ENCODE measurements at regions not wholly inside any gene's neighbourhood (a gene's known extent, or its start where the extent isn't known, plus 50 kb on each side); places are given as distances from the start of the nearest gene placed in this dataset.

DNA sequence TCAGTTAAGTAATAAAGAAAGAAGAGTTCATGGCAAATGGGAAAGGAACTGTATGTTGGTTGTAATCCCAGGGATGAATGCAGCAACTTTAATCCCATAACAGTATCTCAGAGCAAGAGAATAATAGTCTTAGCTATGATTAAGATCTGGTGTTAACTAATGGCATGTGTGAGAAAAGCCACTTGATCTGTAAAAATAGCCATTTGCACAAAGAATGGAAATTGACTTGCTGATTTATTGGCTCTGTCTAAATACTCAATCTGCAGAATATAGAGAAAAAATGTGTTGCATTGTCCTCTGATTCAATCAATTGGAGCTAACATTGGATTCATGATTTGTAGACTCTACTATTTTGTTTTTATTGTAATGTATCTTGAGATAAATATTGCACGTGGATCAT lies 987.0 kb downstream of the NSUN3 start:
- H3K36me3 ChIP-seq (ENCODE audit: low read length) = no peaks in the 10 kb centered on the region
- H3F3A ChIP-seq (ENCODE audit: insufficient read depth) = no peaks in the 10 kb centered on the region
- H3K9me3 ChIP-seq (ENCODE audit: insufficient read depth, low read length) = no peaks in the 10 kb centered on the region
- TF ChIP-seq, protein P1, sequence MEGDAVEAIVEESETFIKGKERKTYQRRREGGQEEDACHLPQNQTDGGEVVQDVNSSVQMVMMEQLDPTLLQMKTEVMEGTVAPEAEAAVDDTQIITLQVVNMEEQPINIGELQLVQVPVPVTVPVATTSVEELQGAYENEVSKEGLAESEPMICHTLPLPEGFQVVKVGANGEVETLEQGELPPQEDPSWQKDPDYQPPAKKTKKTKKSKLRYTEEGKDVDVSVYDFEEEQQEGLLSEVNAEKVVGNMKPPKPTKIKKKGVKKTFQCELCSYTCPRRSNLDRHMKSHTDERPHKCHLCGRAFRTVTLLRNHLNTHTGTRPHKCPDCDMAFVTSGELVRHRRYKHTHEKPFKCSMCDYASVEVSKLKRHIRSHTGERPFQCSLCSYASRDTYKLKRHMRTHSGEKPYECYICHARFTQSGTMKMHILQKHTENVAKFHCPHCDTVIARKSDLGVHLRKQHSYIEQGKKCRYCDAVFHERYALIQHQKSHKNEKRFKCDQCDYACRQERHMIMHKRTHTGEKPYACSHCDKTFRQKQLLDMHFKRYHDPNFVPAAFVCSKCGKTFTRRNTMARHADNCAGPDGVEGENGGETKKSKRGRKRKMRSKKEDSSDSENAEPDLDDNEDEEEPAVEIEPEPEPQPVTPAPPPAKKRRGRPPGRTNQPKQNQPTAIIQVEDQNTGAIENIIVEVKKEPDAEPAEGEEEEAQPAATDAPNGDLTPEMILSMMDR (IDR thresholded peaks at IDR 0.05; ENCODE audit: insufficient read depth, low read length, poor library complexity, severe bottlenecking) = no peak
- no peak for TF ChIP-seq EZH2phosphoT487 (conservative IDR thresholded peaks at IDR 0.05; ENCODE audit: low read length)
- no peaks in the 10 kb centered on the region for H3K27me3 ChIP-seq (ENCODE audit: low read length)
- no peak overlapping the region for H2AFZ ChIP-seq (ENCODE audit: low read depth, low read length, severe bottlenecking)
- no peaks in the 10 kb centered on the region for H3K9me2 ChIP-seq (replicated peaks; ENCODE audit: insufficient read depth, low read length)
- H4K20me1 ChIP-seq (ENCODE audit: low read depth, low read length) = no peaks in the 10 kb centered on the region
- H3K79me2 ChIP-seq (ENCODE audit: insufficient read depth, low read length) = no peaks in the 10 kb centered on the region
- H3K27ac ChIP-seq (ENCODE audit: low read depth, low read length) = no peak overlapping the region
- H3K4me3 ChIP-seq (ENCODE audit: insufficient read depth, low read length, poor library complexity, severe bottlenecking) = no peak overlapping the region
- no peak overlapping the region for H3K9ac ChIP-seq (ENCODE audit: low read length)
- H3K4me2 ChIP-seq (ENCODE audit: low read depth, low read length, poor library complexity, severe bottlenecking) = no peak overlapping the region

DNA sequence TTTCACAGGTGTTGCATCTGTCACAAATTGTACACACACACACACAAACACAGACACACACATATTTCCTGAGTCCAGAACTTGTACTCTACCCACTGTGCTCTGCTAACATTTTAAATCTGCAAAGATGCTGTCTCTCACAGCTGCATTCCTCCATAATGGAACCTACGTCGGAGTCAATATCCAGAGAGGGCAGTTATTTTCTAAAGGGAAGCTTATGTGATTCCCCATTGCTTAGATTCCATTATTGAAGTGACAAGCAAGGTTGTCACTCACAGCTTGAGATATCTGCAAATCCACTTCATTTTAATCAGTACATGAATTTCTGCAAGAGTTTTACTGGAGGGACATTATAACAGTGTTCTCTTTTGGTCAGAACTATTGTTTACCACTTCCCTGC lies 992.4 kb downstream of the NSUN3 start:
- no peak overlapping the region for H3K4me2 ChIP-seq (ENCODE audit: low read depth, low read length, poor library complexity, severe bottlenecking)
- H3K9me2 ChIP-seq (replicated peaks; ENCODE audit: insufficient read depth, low read length) = no peaks in the 10 kb centered on the region
- no peaks in the 10 kb centered on the region for H3K36me3 ChIP-seq (ENCODE audit: low read length)
- no peaks in the 10 kb centered on the region for H3K27me3 ChIP-seq (ENCODE audit: low read length)
- no peaks in the 10 kb centered on the region for H3K79me2 ChIP-seq (ENCODE audit: insufficient read depth, low read length)
- H2AFZ ChIP-seq (ENCODE audit: low read depth, low read length, severe bottlenecking) = no peak overlapping the region
- H4K20me1 ChIP-seq (ENCODE audit: low read depth, low read length) = no peaks in the 10 kb centered on the region
- no peak overlapping the region for H3K27ac ChIP-seq (ENCODE audit: low read depth, low read length)
- TF ChIP-seq EZH2phosphoT487 (conservative IDR thresholded peaks at IDR 0.05; ENCODE audit: low read length) = no peak
- TF ChIP-seq, protein P1 (IDR thresholded peaks at IDR 0.05; ENCODE audit: insufficient read depth, low read length, poor library complexity, severe bottlenecking) = no peak
- no peaks in the 10 kb centered on the region for H3F3A ChIP-seq (ENCODE audit: insufficient read depth)
- H3K4me3 ChIP-seq (ENCODE audit: insufficient read depth, low read length, poor library complexity, severe bottlenecking) = no peak overlapping the region
- H3K9ac ChIP-seq (ENCODE audit: low read length) = no peak overlapping the region
- H3K9me3 ChIP-seq (ENCODE audit: insufficient read depth, low read length) = no peaks in the 10 kb centered on the region

GRCh38 chr3:95082191-95082590 lies 1019.3 kb downstream of the NSUN3 start:
- Histone ChIP-seq H3K27me3 (ENCODE audit: low read length) (no peaks in the 10 kb centered on the region), H3K36me3 (ENCODE audit: low read length) (no peaks in the 10 kb centered on the region), H2AFZ (ENCODE audit: low read depth, low read length, severe bottlenecking) (no peak overlapping the region), H3K4me2 (ENCODE audit: low read depth, low read length, poor library complexity, severe bottlenecking) (no peak overlapping the region), H3K9ac (ENCODE audit: low read length) (no peak overlapping the region), H3F3A (ENCODE audit: insufficient read depth) (no peaks in the 10 kb centered on the region), H4K20me1 (ENCODE audit: low read depth, low read length) (no peaks in the 10 kb centered on the region), H3K27ac (ENCODE audit: low read depth, low read length) (no peak overlapping the region), H3K9me3 (ENCODE audit: insufficient read depth, low read length) (no peaks in the 10 kb centered on the region), H3K9me2 (replicated peaks; ENCODE audit: insufficient read depth, low read length) (no peaks in the 10 kb centered on the region), H3K4me3 (ENCODE audit: insufficient read depth, low read length, poor library complexity, severe bottlenecking) (no peak overlapping the region), H3K79me2 (ENCODE audit: insufficient read depth, low read length) (no peaks in the 10 kb centered on the region)
- TF ChIP-seq, protein P1 (IDR thresholded peaks at IDR 0.05; ENCODE audit: insufficient read depth, low read length, poor library complexity, severe bottlenecking) = no peak
- no peak for TF ChIP-seq EZH2phosphoT487 (conservative IDR thresholded peaks at IDR 0.05; ENCODE audit: low read length)
